Endodermal cell (in vitro differentiated cells): ENCODE measurements at regions not wholly inside any gene's neighbourhood (a gene's known extent, or its start where the extent isn't known, plus 50 kb on each side); places are given as distances from the start of the nearest gene placed in this dataset.

Experiments used
- DNase-seq: peaks from one replicate; pipeline ENCODE4 v3.0.0-alpha.2; 2017
- H3K27ac ChIP-seq: 2 replicates; pipeline ENCODE4 v1.5.1; 2013; ENCODE audit warnings: mild to moderate bottlenecking, low read depth, low read length, moderate library complexity
- H3K27me3 ChIP-seq: 2 replicates; pipeline ENCODE4 v1.6.1; 2013; ENCODE audit warnings: mild to moderate bottlenecking, low read length, moderate library complexity; ENCODE audit not compliant: insufficient read depth, control insufficient read depth, poor library complexity, severe bottlenecking
- H3K36me3 ChIP-seq: 2 replicates; pipeline ENCODE4 v1.7.0; 2013; ENCODE audit warnings: mild to moderate bottlenecking, low read length, moderate library complexity; ENCODE audit not compliant: control insufficient read depth, insufficient read depth
- H3K4me1 ChIP-seq: one replicate; pipeline ENCODE4 v1.7.0; 2013; ENCODE audit warnings: low read length; ENCODE audit not compliant: control insufficient read depth, insufficient read depth
- H3K4me3 ChIP-seq: 2 replicates; pipeline ENCODE4 v1.5.1; 2013; ENCODE audit warnings: mild to moderate bottlenecking, low read length, moderate library complexity
- H3K9ac ChIP-seq: 2 replicates; pipeline ENCODE4 v1.6.1; 2013; ENCODE audit warnings: mild to moderate bottlenecking, low read length, moderate library complexity; ENCODE audit not compliant: poor library complexity, severe bottlenecking; ENCODE audit errors: extremely low read depth
- H3K9me3 ChIP-seq: 2 replicates; pipeline ENCODE4 v1.6.1; 2013; ENCODE audit warnings: mild to moderate bottlenecking, low read length, moderate library complexity; ENCODE audit not compliant: control insufficient read depth
- H3K27ac Mint-ChIP-seq: 2 replicates; pipeline ENCODE4 v1.8.0; 2020; ENCODE audit warnings: mixed read lengths
- H3K27me3 Mint-ChIP-seq: 2 replicates; pipeline ENCODE4 v1.8.0; 2021; ENCODE audit warnings: mild to moderate bottlenecking, mixed read lengths; ENCODE audit not compliant: insufficient read depth
- H3K36me3 Mint-ChIP-seq: 2 replicates; pipeline ENCODE4 v1.8.0; 2020; ENCODE audit warnings: low read depth, mixed read lengths
- H3K4me1 Mint-ChIP-seq: 2 replicates; pipeline ENCODE4 v1.8.0; 2020; ENCODE audit warnings: mixed read lengths
- H3K4me3 Mint-ChIP-seq: 2 replicates; pipeline ENCODE4 v1.8.0; 2020; ENCODE audit warnings: mild to moderate bottlenecking, moderate library complexity, mixed read lengths
- H3K9me3 Mint-ChIP-seq: 2 replicates; pipeline ENCODE4 v1.8.0; 2020; ENCODE audit warnings: mild to moderate bottlenecking, mixed read lengths
- WGBS, 2 experiments: methylation state at CpG; one replicate each; pipeline versions ENCODE4 v1.1.5 to v1.1.7; 2013; ENCODE audit warnings: missing lambda C conversion rate in 2 of 2, mixed read lengths in 1 of 2; ENCODE audit not compliant: insufficient coverage in 1 of 2, insufficient read length in 1 of 2; 5-methylcytosine and 5-hydroxymethylcytosine counted together
- TF ChIP-seq, protein P1 (sequence below): fragments of 200-600 bp; sonication (generic); conservative IDR thresholded peaks from 2 replicates; pipeline ENCODE4 v1.5.0; 2021; ENCODE audit warnings: antibody characterized with exemption, mild to moderate bottlenecking

DNA sequence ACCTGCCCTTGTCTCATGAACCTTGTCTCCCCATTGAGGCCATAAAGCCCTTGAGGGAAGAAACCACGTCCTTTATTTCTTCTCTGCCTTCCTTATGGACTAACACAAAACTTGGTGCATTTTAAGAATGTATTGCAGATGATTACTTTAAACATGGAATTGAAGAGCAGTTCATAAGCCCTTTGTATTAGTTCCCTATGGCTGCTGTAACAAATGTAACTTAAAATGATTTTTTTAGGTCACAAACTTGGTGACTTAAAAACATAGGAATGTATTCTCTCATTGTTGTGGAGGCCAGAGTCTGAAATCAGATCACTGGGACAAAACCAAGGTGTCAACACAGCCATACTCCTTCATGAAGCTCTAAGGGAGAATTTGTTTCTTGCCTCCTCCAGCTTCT, 185.5 kb downstream of the PHLDA1 start:
- Histone ChIP-seq H3K27me3 (no peaks in the 10 kb centered on the region), H3K36me3 (no peaks in the 10 kb centered on the region), H3K4me3 (no peak overlapping the region), H3K9me3 (peaks cover 9% of the 10 kb centered on the region), H3K27ac (no peak overlapping the region), H3K4me1 (peaks cover 4% of the 10 kb centered on the region), H3K9ac (no peak overlapping the region)
- DNase-seq, result no peak
- 88 to 100% methylated on average over 1 of the region's 1 CpG for WGBS, 2 experiments
- Mint-ChIP-seq H3K4me3 (no peak overlapping the region), H3K36me3 (no peaks in the 10 kb centered on the region), H3K4me1 (peaks cover 15% of the 10 kb centered on the region), H3K27me3 (no peaks in the 10 kb centered on the region), H3K27ac (no peak overlapping the region), H3K9me3 (peaks cover 5% of the 10 kb centered on the region)
- TF ChIP-seq, protein P1, sequence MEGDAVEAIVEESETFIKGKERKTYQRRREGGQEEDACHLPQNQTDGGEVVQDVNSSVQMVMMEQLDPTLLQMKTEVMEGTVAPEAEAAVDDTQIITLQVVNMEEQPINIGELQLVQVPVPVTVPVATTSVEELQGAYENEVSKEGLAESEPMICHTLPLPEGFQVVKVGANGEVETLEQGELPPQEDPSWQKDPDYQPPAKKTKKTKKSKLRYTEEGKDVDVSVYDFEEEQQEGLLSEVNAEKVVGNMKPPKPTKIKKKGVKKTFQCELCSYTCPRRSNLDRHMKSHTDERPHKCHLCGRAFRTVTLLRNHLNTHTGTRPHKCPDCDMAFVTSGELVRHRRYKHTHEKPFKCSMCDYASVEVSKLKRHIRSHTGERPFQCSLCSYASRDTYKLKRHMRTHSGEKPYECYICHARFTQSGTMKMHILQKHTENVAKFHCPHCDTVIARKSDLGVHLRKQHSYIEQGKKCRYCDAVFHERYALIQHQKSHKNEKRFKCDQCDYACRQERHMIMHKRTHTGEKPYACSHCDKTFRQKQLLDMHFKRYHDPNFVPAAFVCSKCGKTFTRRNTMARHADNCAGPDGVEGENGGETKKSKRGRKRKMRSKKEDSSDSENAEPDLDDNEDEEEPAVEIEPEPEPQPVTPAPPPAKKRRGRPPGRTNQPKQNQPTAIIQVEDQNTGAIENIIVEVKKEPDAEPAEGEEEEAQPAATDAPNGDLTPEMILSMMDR, result no peak

DNA sequence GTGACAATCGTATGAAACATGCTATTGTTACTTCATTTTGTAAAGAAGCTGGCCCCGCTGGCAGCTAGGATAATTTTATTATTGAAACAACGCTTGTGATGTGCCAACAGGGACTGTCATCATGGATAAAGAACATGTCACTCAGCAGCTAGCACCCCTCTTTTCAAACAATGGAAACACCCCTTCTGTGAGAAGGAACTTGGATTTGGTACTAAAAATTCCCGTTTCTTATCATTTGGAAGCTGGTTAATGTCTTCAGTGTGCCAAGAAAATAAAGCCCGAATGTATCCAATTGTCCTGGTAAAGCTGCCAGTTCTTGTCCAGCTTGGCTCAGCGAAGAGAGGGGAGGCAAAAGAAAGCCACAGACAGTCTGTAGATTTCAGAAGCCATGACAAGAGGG, 186.6 kb downstream of the PHLDA1 start:
- H3K4me1 Mint-ChIP-seq, result peaks cover 11% of the 10 kb centered on the region

DNA sequence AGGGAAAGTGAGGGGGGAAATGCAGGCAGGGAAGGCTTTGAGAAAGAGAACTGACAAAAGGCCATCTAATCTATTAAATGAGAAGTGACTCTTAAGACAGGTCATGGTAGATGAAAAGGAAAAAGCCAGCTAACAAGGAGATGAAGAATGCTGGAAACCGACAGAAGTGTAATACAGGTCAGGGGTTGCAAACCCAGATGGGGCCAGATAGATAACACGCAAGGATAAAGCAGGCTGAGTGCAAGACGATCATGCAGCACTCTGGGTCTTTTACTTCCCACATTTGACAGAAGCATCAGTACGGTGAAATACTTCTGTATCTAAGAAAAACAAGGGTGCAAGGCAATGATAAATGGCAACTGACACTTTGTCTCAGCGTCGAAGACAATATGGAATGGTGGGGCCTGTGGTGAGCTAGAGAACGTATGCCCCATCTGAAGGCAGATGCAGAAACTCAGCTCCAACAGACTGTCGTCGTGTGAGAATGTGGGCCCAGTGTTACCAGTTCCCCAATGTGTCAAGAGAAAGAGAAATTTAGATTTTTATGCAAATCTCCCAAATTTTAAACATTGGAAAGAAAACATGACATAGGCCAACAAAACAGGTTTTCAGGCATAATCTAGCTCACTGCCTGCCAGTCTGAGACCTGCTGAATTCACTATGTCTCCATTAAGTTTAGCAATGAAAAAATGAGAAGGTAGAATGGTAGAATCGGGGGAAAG, 187.4 kb downstream of the PHLDA1 start:
- H3K4me3 ChIP-seq, result no peak overlapping the region
- no peaks in the 10 kb centered on the region for H3K36me3 ChIP-seq
- H3K4me1 ChIP-seq, result peaks cover 4% of the 10 kb centered on the region
- H3K27ac Mint-ChIP-seq, result no peak overlapping the region
- H3K4me1 Mint-ChIP-seq, result peaks cover 11% of the 10 kb centered on the region
- DNase-seq, result no peak
- no peaks in the 10 kb centered on the region for H3K27me3 Mint-ChIP-seq
- no peak overlapping the region for H3K4me3 Mint-ChIP-seq
- H3K36me3 Mint-ChIP-seq, result no peaks in the 10 kb centered on the region
- H3K9me3 ChIP-seq, result peaks cover 9% of the 10 kb centered on the region
- H3K9ac ChIP-seq, result no peak overlapping the region
- WGBS, 2 experiments, result 88 to 92% methylated on average over 10 of the region's 10 CpGs
- peaks cover 5% of the 10 kb centered on the region for H3K9me3 Mint-ChIP-seq
- H3K27ac ChIP-seq, result no peak overlapping the region
- no peaks in the 10 kb centered on the region for H3K27me3 ChIP-seq
- TF ChIP-seq, protein P1, result no peak

More for the DNA sequence above, 186.6 kb downstream of the PHLDA1 start:
- peaks cover 4% of the 10 kb centered on the region for H3K4me1 ChIP-seq
- H3K27me3 Mint-ChIP-seq, result no peaks in the 10 kb centered on the region
- peaks cover 5% of the 10 kb centered on the region for H3K9me3 Mint-ChIP-seq
- H3K27me3 ChIP-seq, result no peaks in the 10 kb centered on the region
- no peak overlapping the region for H3K4me3 Mint-ChIP-seq
- H3K9ac ChIP-seq, result no peak overlapping the region
- H3K27ac ChIP-seq, result no peak overlapping the region
- no peaks in the 10 kb centered on the region for H3K36me3 ChIP-seq
- H3K9me3 ChIP-seq, result peaks cover 9% of the 10 kb centered on the region
- H3K4me3 ChIP-seq, result no peak overlapping the region
- 91 to 95% methylated on average over 5 to 6 of the region's 6 CpGs for WGBS, 2 experiments
- no peak overlapping the region for H3K27ac Mint-ChIP-seq
- H3K36me3 Mint-ChIP-seq, result no peaks in the 10 kb centered on the region
- TF ChIP-seq, protein P1, result no peak
- DNase-seq, result no peak
